GM06990 (cell line): ENCODE measurements at regions not wholly inside any gene's neighbourhood (a gene's known extent, or its start where the extent isn't known, plus 50 kb on each side); places are given as distances from the start of the nearest gene placed in this dataset.
"Not testable (repeated sequence)": the region's sequence is repeated elsewhere in the genome, so short reads cannot be mapped to it uniquely, and the experiment has no call there.

ENCODE experiments used
- DNase-seq: peaks from one replicate; pipeline ENCODE4 v3.0.0-alpha.2; 2011; ENCODE audit not compliant: insufficient read length; ENCODE audit errors: extremely low read depth
- H3K27me3 ChIP-seq: replicated peaks from 2 replicates; pipeline ENCODE4 v1.6.0; 2011; ENCODE audit warnings: low read length; ENCODE audit not compliant: control insufficient read depth, insufficient read depth
- H3K36me3 ChIP-seq: 2 replicates; pipeline ENCODE4 v1.5.1; 2011; ENCODE audit warnings: low read length; ENCODE audit not compliant: control insufficient read depth, insufficient read depth
- H3K4me3 ChIP-seq: replicated peaks from 2 replicates; pipeline ENCODE4 v1.5.1; 2011; ENCODE audit warnings: low read depth, mild to moderate bottlenecking, control low read depth, low read length
- CTCF ChIP-seq: IDR thresholded peaks from 2 replicates; pipeline ENCODE4 v1.5.1; 2011; ENCODE audit warnings: low read length, control low read depth, mild to moderate bottlenecking, inconsistent platforms; ENCODE audit not compliant: insufficient read depth, poor library complexity, severe bottlenecking

GRCh38 chr5:25095261-25095660 lies 450.5 kb upstream of the CDH10 start:
- no peaks in the 10 kb centered on the region for H3K27me3 ChIP-seq
- H3K36me3 ChIP-seq: no peaks in the 10 kb centered on the region
- no peak for TF ChIP-seq CTCF
- H3K4me3 ChIP-seq: no peak overlapping the region
- DNase-seq: no peak

DNA sequence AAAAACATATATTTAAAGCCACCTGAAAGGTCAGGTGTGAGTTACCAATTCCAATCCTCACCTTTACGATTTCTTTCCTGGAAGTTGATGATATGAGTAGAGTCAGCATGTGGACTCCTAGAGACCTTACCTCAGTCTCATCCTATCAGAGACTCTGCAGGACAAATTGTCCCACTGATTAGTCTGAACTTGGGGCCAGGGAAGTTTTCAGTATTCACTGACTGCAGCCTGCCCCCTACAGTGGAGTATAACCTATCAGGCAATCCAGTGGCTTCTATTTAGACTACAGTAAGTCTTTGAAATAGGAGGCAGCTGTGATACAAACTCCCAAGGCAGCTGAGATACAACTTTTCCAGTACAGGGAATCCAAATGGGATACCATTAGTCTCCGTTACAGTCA lies 449.4 kb upstream of the CDH10 start:
- Histone ChIP-seq H3K36me3 (no peaks in the 10 kb centered on the region), H3K4me3 (no peak overlapping the region), H3K27me3 (no peaks in the 10 kb centered on the region)
- DNase-seq: no peak
- no peak for TF ChIP-seq CTCF

DNA sequence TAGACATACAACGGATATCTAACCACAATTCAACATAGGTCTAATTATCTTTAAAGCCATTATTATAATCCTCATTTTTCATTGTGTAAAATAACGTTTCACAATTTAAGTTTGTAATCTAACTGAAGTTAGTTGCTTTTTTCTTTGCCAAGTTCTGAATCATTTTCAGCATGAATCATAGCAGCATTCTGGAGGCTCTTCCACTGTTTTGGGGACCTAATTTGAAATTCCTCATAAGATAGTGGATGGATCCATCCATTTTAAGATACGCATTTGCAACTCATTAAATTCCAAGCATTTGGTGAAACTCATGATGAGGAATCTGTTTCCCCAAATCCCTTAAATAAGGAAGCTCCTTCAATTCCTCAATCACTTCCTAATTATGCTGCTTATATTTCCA lies 447.1 kb upstream of the CDH10 start:
- Histone ChIP-seq H3K36me3 (no peaks in the 10 kb centered on the region), H3K27me3 (no peaks in the 10 kb centered on the region), H3K4me3 (no peak overlapping the region)
- no peak for DNase-seq
- no peak for TF ChIP-seq CTCF

DNA sequence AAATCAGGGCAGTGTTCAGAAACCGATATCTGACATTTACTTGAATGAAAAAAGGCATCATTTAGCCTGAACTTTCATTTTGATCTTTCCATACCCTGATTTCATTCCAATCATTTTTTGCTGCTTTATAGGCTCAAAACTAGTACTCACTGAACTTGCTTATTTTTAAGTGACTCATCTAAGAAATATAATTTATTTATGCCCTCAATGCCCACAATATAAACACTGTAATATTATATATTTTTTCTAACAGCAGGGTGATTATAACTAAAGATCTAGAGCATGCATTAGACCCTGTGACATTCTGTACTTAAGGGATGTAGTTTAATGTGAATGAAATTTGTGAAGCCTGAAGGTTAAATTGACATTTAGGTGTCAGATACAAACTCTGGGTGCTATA lies 446.1 kb upstream of the CDH10 start:
- Histone ChIP-seq H3K36me3 (no peaks in the 10 kb centered on the region), H3K27me3 (no peaks in the 10 kb centered on the region), H3K4me3 (no peak overlapping the region)
- no peak for TF ChIP-seq CTCF
- DNase-seq: no peak

- no peak for DNase-seq
- H3K27me3 ChIP-seq: no peaks in the 10 kb centered on the region
- H3K4me3 ChIP-seq: no peak overlapping the region
- TF ChIP-seq CTCF: no peak
- H3K36me3 ChIP-seq: no peaks in the 10 kb centered on the region
Measured at GRCh38 chr5:25090275-25090674, 445.5 kb upstream of the CDH10 start.

- H3K36me3 ChIP-seq, H3K4me3 ChIP-seq, H3K27me3 ChIP-seq, DNase-seq: not testable (repeated sequence)
Measured at GRCh38 chr5:25088689-25089088, 443.9 kb upstream of the CDH10 start.

- not testable (repeated sequence) for H3K36me3 ChIP-seq, H3K27me3 ChIP-seq, DNase-seq, H3K4me3 ChIP-seq
Measured at GRCh38 chr5:25083261-25083660, 438.5 kb upstream of the CDH10 start.
